ENCODE measurements at regions not wholly inside any gene's neighbourhood (a gene's known extent, or its start where the extent isn't known, plus 50 kb on each side); places are given as distances from the start of the nearest gene placed in this dataset.
"Not testable (repeated sequence)": the region's sequence is repeated elsewhere in the genome, so short reads cannot be mapped to it uniquely, and the experiment has no call there.

- TF ChIP-seq CTCF (IDR thresholded peaks at IDR 0.05): peak; percentile 64 to 90 (median 82)
- not testable (repeated sequence) for TF ChIP-seq POLR2AphosphoS5 (IDR thresholded peaks at IDR 0.05); POLR2A (IDR thresholded peaks at IDR 0.05; ENCODE audit: low read depth); EP300 (IDR thresholded peaks at IDR 0.05)
Observed at GRCh38 chr11:3580487-3581388, 61.1 kb downstream of the ART5 start.

Measured in esophagus muscularis mucosa (tissue), 4 donors.